ENCODE measurements at regions not wholly inside any gene's neighbourhood (a gene's known extent, or its start where the extent isn't known, plus 50 kb on each side); places are given as distances from the start of the nearest gene placed in this dataset.

- TF ChIP-seq CTCF (IDR thresholded peaks at IDR 0.05; ENCODE audit: insufficient read depth, low read length, poor library complexity, severe bottlenecking): no peak
- Histone ChIP-seq H3K36me3 (ENCODE audit: control insufficient read depth, insufficient read depth, low read length) (no peaks in the 10 kb centered on the region), H3K4me3 (ENCODE audit: low read depth, low read length) (no peak overlapping the region), H3K27me3 (ENCODE audit: control insufficient read depth, insufficient read depth, low read length) (no peaks in the 10 kb centered on the region)
- DNase-seq (ENCODE audit: low read depth): peak; percentile 14
These were observed 333.3 kb upstream of the ZFP64 start for GRCh38 chr20:52524861-52525260.

- DNase-seq (ENCODE audit: low read depth): no peak
- H3K27me3 ChIP-seq (ENCODE audit: control insufficient read depth, insufficient read depth, low read length): no peaks in the 10 kb centered on the region
- no peak for TF ChIP-seq CTCF (IDR thresholded peaks at IDR 0.05; ENCODE audit: insufficient read depth, low read length, poor library complexity, severe bottlenecking)
These were observed 327.2 kb upstream of the ZFP64 start for GRCh38 chr20:52518735-52519134.

GRCh38 chr20:52515877-52516276 is 324.3 kb upstream of the ZFP64 start:
- H3K36me3 ChIP-seq (ENCODE audit: control insufficient read depth, insufficient read depth, low read length): no peaks in the 10 kb centered on the region
- TF ChIP-seq CTCF (IDR thresholded peaks at IDR 0.05; ENCODE audit: insufficient read depth, low read length, poor library complexity, severe bottlenecking): no peak
- no peaks in the 10 kb centered on the region for H3K27me3 ChIP-seq (ENCODE audit: control insufficient read depth, insufficient read depth, low read length)

More at GRCh38 chr20:52518735-52519134, 327.2 kb upstream of the ZFP64 start:
- Histone ChIP-seq H3K4me3 (ENCODE audit: low read depth, low read length) (no peak overlapping the region), H3K36me3 (ENCODE audit: control insufficient read depth, insufficient read depth, low read length) (no peaks in the 10 kb centered on the region)

GRCh38 chr20:52500157-52500556 is 308.6 kb upstream of the ZFP64 start:
- H3K4me3 ChIP-seq (ENCODE audit: low read depth, low read length): no peak overlapping the region
- no peaks in the 10 kb centered on the region for H3K27me3 ChIP-seq (ENCODE audit: control insufficient read depth, insufficient read depth, low read length)
- no peak for DNase-seq (ENCODE audit: low read depth)
- H3K36me3 ChIP-seq (ENCODE audit: control insufficient read depth, insufficient read depth, low read length): no peaks in the 10 kb centered on the region
- no peak for TF ChIP-seq CTCF (IDR thresholded peaks at IDR 0.05; ENCODE audit: insufficient read depth, low read length, poor library complexity, severe bottlenecking)

More at GRCh38 chr20:52515877-52516276, 324.3 kb upstream of the ZFP64 start:
- no peak overlapping the region for H3K4me3 ChIP-seq (ENCODE audit: low read depth, low read length)
- no peak for DNase-seq (ENCODE audit: low read depth)

- H3K27me3 ChIP-seq (ENCODE audit: control insufficient read depth, insufficient read depth, low read length): no peaks in the 10 kb centered on the region
- no peak for DNase-seq (ENCODE audit: low read depth)
- no peaks in the 10 kb centered on the region for H3K36me3 ChIP-seq (ENCODE audit: control insufficient read depth, insufficient read depth, low read length)
- no peak for TF ChIP-seq CTCF (IDR thresholded peaks at IDR 0.05; ENCODE audit: insufficient read depth, low read length, poor library complexity, severe bottlenecking)
- no peak overlapping the region for H3K4me3 ChIP-seq (ENCODE audit: low read depth, low read length)
These were observed 306.2 kb upstream of the ZFP64 start for GRCh38 chr20:52497731-52498130.

GRCh38 chr20:52496191-52496590 is 304.6 kb upstream of the ZFP64 start:
- no peak for DNase-seq (ENCODE audit: low read depth)
- TF ChIP-seq CTCF (IDR thresholded peaks at IDR 0.05; ENCODE audit: insufficient read depth, low read length, poor library complexity, severe bottlenecking): no peak
- no peaks in the 10 kb centered on the region for H3K36me3 ChIP-seq (ENCODE audit: control insufficient read depth, insufficient read depth, low read length)
- no peaks in the 10 kb centered on the region for H3K27me3 ChIP-seq (ENCODE audit: control insufficient read depth, insufficient read depth, low read length)
- H3K4me3 ChIP-seq (ENCODE audit: low read depth, low read length): no peak overlapping the region

Measured in kidney epithelial cell (primary cell).